HEK293T (cell line): ENCODE measurements at regions not wholly inside any gene's neighbourhood (a gene's known extent, or its start where the extent isn't known, plus 50 kb on each side); places are given as distances from the start of the nearest gene placed in this dataset.

Source experiments
- CTCF ChIA-PET: fragments of 350-600 bp; formaldehyde crosslinking; extraction: SDS; loops from one replicate; lab custom pipeline; 2021; ENCODE audit warnings: antibody characterized with exemption, inconsistent platforms; lab: Yijun Ruan, JAX
- POLR2A ChIA-PET: fragments of 350-600 bp; formaldehyde crosslinking; extraction: SDS; loops from one replicate; lab custom pipeline; 2020; ENCODE audit warnings: antibody characterized with exemption, inconsistent platforms; lab: Yijun Ruan, JAX
- DNase-seq: peaks from one replicate; pipeline ENCODE4 v3.0.0; 2012; ENCODE audit warnings: mixed read lengths; ENCODE audit errors: extremely low spot score
- ARNT ChIP-seq: fragments of 450-650 bp; IDR thresholded peaks from 2 replicates; pipeline ENCODE4 v1.6.1; 2017; ENCODE audit warnings: mild to moderate bottlenecking
- BHLHE40 ChIP-seq: fragments of 450-650 bp; IDR thresholded peaks from 2 replicates; pipeline ENCODE4 v1.6.1; 2016; ENCODE audit warnings: mild to moderate bottlenecking, moderate library complexity, borderline replicate concordance
- CTBP1 ChIP-seq: fragments of 450-650 bp; IDR thresholded peaks from 2 replicates; pipeline ENCODE4 v1.6.1; 2016; ENCODE audit warnings: borderline replicate concordance
- ELF4 ChIP-seq: fragments of 450-650 bp; IDR thresholded peaks from 2 replicates; pipeline ENCODE4 v1.6.1; 2017; ENCODE audit warnings: antibody characterized with exemption
- FOXA1 ChIP-seq: fragments of 450-650 bp; IDR thresholded peaks from 2 replicates; pipeline ENCODE4 v1.6.1; 2016; ENCODE audit warnings: mild to moderate bottlenecking
- FOXK2 ChIP-seq: fragments of 450-650 bp; IDR thresholded peaks from 2 replicates; pipeline ENCODE4 v1.6.1; 2016; ENCODE audit warnings: mild to moderate bottlenecking
- FOXM1 ChIP-seq: fragments of 450-650 bp; IDR thresholded peaks from 2 replicates; pipeline ENCODE4 v1.6.1; 2017; ENCODE audit warnings: mild to moderate bottlenecking, borderline replicate concordance
- HDGF ChIP-seq: fragments of 450-650 bp; IDR thresholded peaks from 2 replicates; pipeline ENCODE4 v1.6.1; 2017; ENCODE audit warnings: antibody characterized with exemption, borderline replicate concordance
- L3MBTL2 ChIP-seq: fragments of 450-650 bp; conservative IDR thresholded peaks from 2 replicates; pipeline ENCODE4 v1.6.1; 2016; ENCODE audit warnings: mild to moderate bottlenecking
- LEF1 ChIP-seq: fragments of 450-650 bp; IDR thresholded peaks from 2 replicates; pipeline ENCODE4 v1.6.1; 2017; ENCODE audit warnings: mild to moderate bottlenecking, borderline replicate concordance
- NFRKB ChIP-seq: fragments of 450-650 bp; IDR thresholded peaks from 2 replicates; pipeline ENCODE4 v1.6.1; 2016; ENCODE audit warnings: mild to moderate bottlenecking, moderate library complexity
- SP1 ChIP-seq: fragments of 450-650 bp; IDR thresholded peaks from 2 replicates; pipeline ENCODE4 v1.6.1; 2017
- SUZ12 ChIP-seq: fragments of 450-650 bp; IDR thresholded peaks from 2 replicates; pipeline ENCODE4 v1.6.1; 2016; ENCODE audit warnings: mild to moderate bottlenecking
- TARDBP ChIP-seq: fragments of 450-650 bp; IDR thresholded peaks from 2 replicates; pipeline ENCODE4 v1.6.1; 2016
- ZNF384 ChIP-seq: fragments of 450-650 bp; IDR thresholded peaks from 2 replicates; pipeline ENCODE4 v1.6.1; 2016
- TF ChIP-seq, protein P1 (sequence below): fragments of 450-650 bp; IDR thresholded peaks from 2 replicates; pipeline ENCODE4 v1.6.1; 2016

DNA sequence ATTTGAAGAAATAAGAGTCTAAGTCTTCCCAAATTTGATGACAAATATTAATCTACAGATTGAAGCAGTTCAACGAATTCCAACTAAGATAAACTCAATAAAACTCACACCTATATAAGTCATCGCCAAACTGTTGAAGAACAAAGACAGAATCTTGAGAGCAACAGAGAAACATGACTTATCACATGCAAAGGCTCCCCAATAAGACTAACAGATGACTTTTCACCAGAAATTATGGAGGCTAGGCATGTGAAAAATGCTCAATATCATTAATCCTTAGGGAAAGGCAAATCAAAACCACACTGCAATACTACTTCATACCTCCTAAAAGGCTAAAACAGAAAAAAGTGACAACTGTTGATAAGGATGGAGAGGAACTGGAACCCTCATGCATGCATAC lies 517.6 kb upstream of the SUCLG2 start:
- no peak for DNase-seq
- POLR2A ChIA-PET = no interaction called here
- CTCF ChIA-PET = no interaction called here
- TF ChIP-seq NFRKB (no peak), FOXM1 (no peak), L3MBTL2 (no peak), FOXK2 (no peak), SUZ12 (no peak), ELF4 (no peak), FOXA1 (no peak), HDGF (no peak), BHLHE40 (no peak), ZNF384 (no peak)
- TF ChIP-seq, protein P1, sequence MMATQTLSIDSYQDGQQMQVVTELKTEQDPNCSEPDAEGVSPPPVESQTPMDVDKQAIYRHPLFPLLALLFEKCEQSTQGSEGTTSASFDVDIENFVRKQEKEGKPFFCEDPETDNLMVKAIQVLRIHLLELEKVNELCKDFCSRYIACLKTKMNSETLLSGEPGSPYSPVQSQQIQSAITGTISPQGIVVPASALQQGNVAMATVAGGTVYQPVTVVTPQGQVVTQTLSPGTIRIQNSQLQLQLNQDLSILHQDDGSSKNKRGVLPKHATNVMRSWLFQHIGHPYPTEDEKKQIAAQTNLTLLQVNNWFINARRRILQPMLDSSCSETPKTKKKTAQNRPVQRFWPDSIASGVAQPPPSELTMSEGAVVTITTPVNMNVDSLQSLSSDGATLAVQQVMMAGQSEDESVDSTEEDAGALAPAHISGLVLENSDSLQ = no peak

DNA sequence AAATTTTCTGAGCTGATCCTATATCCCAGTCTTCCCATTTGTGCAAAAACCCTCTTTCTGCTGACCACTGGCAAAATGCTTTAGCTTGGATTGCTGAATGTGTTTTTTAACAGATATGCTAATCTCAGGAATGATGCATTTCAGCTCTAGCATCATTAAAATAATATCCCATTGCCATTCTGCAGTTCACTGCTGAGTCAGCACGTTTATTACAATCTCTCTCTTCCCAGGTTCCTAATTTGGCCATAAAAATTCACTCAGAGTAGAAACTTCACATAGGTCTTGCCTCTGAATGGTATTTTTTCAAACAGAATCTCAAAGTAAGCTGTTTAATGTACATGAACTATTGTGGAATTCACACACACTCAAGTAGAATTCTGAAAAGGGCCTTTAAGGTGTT lies 509.6 kb upstream of the SUCLG2 start:
- TF ChIP-seq TARDBP = no peak
- no peak for TF ChIP-seq ARNT
- TF ChIP-seq, protein P1 = no peak
- POLR2A ChIA-PET = no interaction called here
- DNase-seq = no peak
- CTCF ChIA-PET = no interaction called here

DNA sequence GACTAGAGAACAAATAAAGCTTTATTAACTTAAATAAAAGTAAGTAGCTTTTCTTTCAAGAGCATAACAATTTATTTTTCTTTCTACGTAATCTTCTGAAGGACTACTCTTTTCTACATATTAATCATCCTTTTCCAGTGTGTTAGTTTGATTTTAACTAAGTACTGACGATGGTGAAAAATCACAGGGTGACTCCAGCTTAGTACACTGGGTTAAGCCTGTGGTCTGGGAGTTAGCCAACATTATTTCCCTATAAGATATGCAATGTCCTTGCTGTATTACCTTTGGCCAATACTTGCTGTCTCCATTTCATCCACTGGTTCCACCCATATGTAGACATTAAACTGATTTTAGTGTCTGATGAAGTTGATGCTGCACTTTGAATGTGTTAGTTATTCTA lies 508.6 kb upstream of the SUCLG2 start:
- TF ChIP-seq L3MBTL2 = no peak
- no peak for TF ChIP-seq BHLHE40
- TF ChIP-seq SP1 = no peak
- TF ChIP-seq CTBP1 = no peak
- no peak for TF ChIP-seq NFRKB
- TF ChIP-seq FOXM1 = no peak
- no peak for TF ChIP-seq ARNT
- TF ChIP-seq HDGF = no peak
- TF ChIP-seq FOXA1 = no peak
- no peak for TF ChIP-seq ZNF384
- TF ChIP-seq ELF4 = no peak
- TF ChIP-seq FOXK2 = no peak
- no peak for TF ChIP-seq LEF1
- CTCF ChIA-PET = no interaction called here
- DNase-seq = no peak
- POLR2A ChIA-PET = no interaction called here

DNA sequence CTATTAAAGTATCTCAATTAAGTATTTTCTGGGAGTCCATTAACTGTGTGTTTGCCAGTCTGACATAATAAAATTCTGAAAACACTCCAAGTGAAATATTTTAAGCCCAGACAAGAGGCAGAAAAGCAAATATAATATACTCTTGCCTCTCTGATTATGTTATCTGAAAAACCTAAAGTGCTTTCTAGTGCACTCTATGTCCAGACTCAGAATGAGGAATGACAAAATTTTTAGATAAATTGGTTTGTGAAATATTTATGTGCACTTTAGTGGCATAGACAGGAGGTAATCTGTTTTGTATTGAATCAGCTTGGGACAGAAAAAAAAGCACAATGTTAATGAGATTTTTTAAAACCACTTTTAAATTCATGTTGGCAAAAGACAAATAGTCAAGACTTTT lies 508.2 kb upstream of the SUCLG2 start:
- CTCF ChIA-PET = no interaction called here
- POLR2A ChIA-PET = no interaction called here
- TF ChIP-seq FOXM1 (no peak), FOXK2 (no peak), FOXA1 (no peak)
- TF ChIP-seq, protein P1 = no peak
- DNase-seq = no peak

DNA sequence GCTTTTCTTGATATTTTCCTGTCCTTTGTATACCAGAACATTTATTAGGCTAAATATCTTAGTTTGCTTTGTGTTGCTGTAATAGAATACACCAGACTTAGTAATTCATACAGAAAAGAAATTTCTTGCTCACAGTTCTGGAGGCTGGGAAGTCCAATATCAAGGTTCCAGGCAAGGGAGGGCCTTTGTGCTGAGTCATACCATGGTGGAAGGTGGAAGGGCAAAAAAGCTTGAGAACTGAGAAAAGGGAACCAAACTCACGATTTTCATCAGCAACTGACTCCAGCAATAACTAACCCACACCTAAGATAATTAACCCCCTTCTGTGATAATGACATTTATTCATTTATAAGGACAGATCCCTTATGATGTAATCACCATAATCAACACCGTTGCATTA lies 496.9 kb upstream of the SUCLG2 start:
- no peak for DNase-seq
- ChIA-PET CTCF (no interaction called here), POLR2A (no interaction called here)
- TF ChIP-seq BHLHE40 (no peak), ELF4 (no peak), FOXK2 (no peak), SUZ12 (no peak), SP1 (no peak), FOXA1 (no peak), ARNT (no peak), HDGF (no peak), LEF1 (no peak), TARDBP (no peak), FOXM1 (no peak), CTBP1 (no peak), L3MBTL2 (no peak), ZNF384 (no peak)

DNA sequence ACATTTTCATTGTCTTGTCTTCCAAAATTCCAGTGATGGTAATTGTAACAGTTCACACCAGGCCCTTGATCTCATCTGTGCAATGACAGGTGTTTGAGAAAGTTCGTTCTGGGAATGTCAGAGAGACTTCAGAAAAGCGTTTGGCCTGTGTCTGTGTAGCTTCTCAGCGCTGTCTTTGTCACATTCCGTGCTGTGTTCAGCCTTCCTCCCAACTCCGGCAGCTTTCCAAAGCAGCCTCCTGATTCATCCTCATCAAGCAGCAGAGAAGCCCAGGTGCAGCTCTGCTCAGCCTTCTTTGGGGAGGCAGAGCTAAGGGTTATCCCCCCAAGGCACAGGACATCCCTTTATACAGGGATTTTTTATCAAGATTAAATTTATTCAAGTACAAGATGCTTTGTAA lies 494.0 kb upstream of the SUCLG2 start:
- DNase-seq = no peak
- ChIA-PET CTCF (no interaction called here), POLR2A (no interaction called here)
- TF ChIP-seq SP1 (no peak), FOXK2 (no peak), CTBP1 (no peak), NFRKB (no peak), ELF4 (no peak), ZNF384 (no peak), FOXM1 (no peak)
- TF ChIP-seq, protein P1 = no peak

DNA sequence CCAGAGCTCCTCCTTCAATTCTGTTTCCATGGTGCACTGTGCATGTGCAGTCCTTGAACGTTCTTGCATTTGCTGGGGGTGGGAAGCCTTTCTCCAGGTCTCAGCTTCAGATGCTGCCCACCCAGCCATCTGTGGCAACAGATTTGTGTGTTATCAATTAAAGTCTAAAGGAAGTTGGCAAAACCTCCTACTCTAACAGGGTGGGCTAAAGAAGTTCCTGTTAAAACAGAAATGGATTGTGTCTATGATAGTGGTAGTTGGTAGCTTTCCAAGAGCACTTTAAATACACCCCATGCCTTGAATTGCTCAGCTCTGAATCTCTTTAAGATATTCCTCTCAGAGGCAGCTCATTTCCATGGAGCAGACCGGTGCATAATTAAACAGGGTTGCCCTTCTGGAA lies 488.0 kb upstream of the SUCLG2 start:
- CTCF ChIA-PET = no interaction called here
- DNase-seq = no peak
- POLR2A ChIA-PET = no interaction called here
- no peak for TF ChIP-seq TARDBP
- no peak for TF ChIP-seq SUZ12
- TF ChIP-seq ZNF384 = no peak
- TF ChIP-seq NFRKB = no peak
- TF ChIP-seq, protein P1 = no peak
- no peak for TF ChIP-seq HDGF
- TF ChIP-seq LEF1 = no peak
- no peak for TF ChIP-seq FOXA1
- no peak for TF ChIP-seq L3MBTL2
- no peak for TF ChIP-seq FOXM1
- no peak for TF ChIP-seq SP1
- TF ChIP-seq ARNT = no peak
- TF ChIP-seq ELF4 = no peak
- TF ChIP-seq FOXK2 = no peak
- TF ChIP-seq CTBP1 = no peak
- TF ChIP-seq BHLHE40 = no peak
